Common myeloid progenitor, CD34-positive (primary cell): ENCODE measurements at regions not wholly inside any gene's neighbourhood (a gene's known extent, or its start where the extent isn't known, plus 50 kb on each side); places are given as distances from the start of the nearest gene placed in this dataset.

Source experiments
- CTCF ChIA-PET: fragments of 350-600 bp; sonication (Branson Sonifier 250); formaldehyde crosslinking; loops from one replicate; lab custom pipeline; 2021; ENCODE audit warnings: antibody characterized with exemption; lab: Charles Lee
- POLR2A ChIA-PET: fragments of 350-600 bp; sonication (Branson Sonifier 250); formaldehyde crosslinking; loops from one replicate; lab custom pipeline; 2021; ENCODE audit warnings: antibody characterized with exemption; lab: Charles Lee
- DNase-seq, 3 donors: peaks; one replicate each; pipeline versions ENCODE4 v3.0.0 to v3.0.0-alpha.2; 2013
- H3K27ac ChIP-seq, 2 experiments: 1 replicate in 1 of 2; 2 replicates in 1 of 2; pipeline ENCODE4 v1.7.0; 2013; ENCODE audit warnings: inconsistent platforms in 2 of 2, low read length in 2 of 2, mild to moderate bottlenecking in 2 of 2, low read depth in 1 of 2, moderate library complexity in 1 of 2; ENCODE audit not compliant: severe bottlenecking in 2 of 2, insufficient read depth in 1 of 2, poor library complexity in 1 of 2
- H3K27me3 ChIP-seq, 5 experiments: replicated peaks in 2 of 5; 1 replicate in 3 of 5; 2 replicates in 2 of 5; pipeline versions ENCODE4 v1.6.1 to v1.7.0; 2013; ENCODE audit warnings: low read length in 4 of 5, mild to moderate bottlenecking in 2 of 5, moderate library complexity in 2 of 5, inconsistent platforms in 1 of 5; ENCODE audit not compliant: insufficient read depth in 5 of 5, control insufficient read depth in 4 of 5
- H3K36me3 ChIP-seq, 4 experiments: 1 replicate in 2 of 4; 2 replicates in 2 of 4; pipeline versions ENCODE4 v1.6.1 to v1.7.0; 2013; ENCODE audit warnings: low read length in 3 of 4, control low read depth in 1 of 4, mild to moderate bottlenecking in 1 of 4; ENCODE audit not compliant: control insufficient read depth in 4 of 4, insufficient read depth in 4 of 4
- H3K4me1 ChIP-seq, 4 experiments: 1 replicate in 3 of 4; 2 replicates in 1 of 4; pipeline versions ENCODE4 v1.6.1 to v1.7.1; 2013; ENCODE audit warnings: low read length in 3 of 4, mild to moderate bottlenecking in 3 of 4, control low read depth in 1 of 4, inconsistent platforms in 1 of 4, moderate library complexity in 1 of 4; ENCODE audit not compliant: control insufficient read depth in 4 of 4, insufficient read depth in 4 of 4; ENCODE audit errors: control extremely low read depth in 1 of 4
- H3K4me3 ChIP-seq, 7 experiments: 1 replicate in 4 of 7; 2 replicates in 3 of 7; pipeline versions ENCODE4 v1.5.1 to v1.7.0; 2013; ENCODE audit warnings: mild to moderate bottlenecking in 7 of 7, low read length in 6 of 7, moderate library complexity in 6 of 7, inconsistent platforms in 2 of 7, low read depth in 2 of 7, control low read depth in 1 of 7; ENCODE audit not compliant: insufficient read depth in 4 of 7, control insufficient read depth in 1 of 7; ENCODE audit errors: extremely low read depth in 1 of 7
- H3K9me3 ChIP-seq, 5 experiments: 1 replicate in 4 of 5; 2 replicates in 1 of 5; pipeline versions ENCODE4 v1.6.1 to v1.7.1; 2013; ENCODE audit warnings: low read length in 4 of 5, mild to moderate bottlenecking in 2 of 5, inconsistent platforms in 1 of 5, low read depth in 1 of 5, moderate library complexity in 1 of 5; ENCODE audit not compliant: control insufficient read depth in 4 of 5, insufficient read depth in 2 of 5; ENCODE audit errors: control extremely low read depth in 1 of 5
- WGBS: methylation state at CpG from one replicate; pipeline ENCODE4 v1.1.5; 2013; ENCODE audit not compliant: insufficient coverage; 5-methylcytosine and 5-hydroxymethylcytosine counted together

GRCh38 chr16:65733721-65734120 is 611.9 kb upstream of the CDH11 start:
- no peaks in the 10 kb centered on the region for H3K4me1 ChIP-seq
- H3K27ac ChIP-seq, result no peak overlapping the region
- POLR2A ChIA-PET, result no interaction called here
- no peak overlapping the region for H3K4me3 ChIP-seq
- H3K36me3 ChIP-seq, result no peaks in the 10 kb centered on the region
- H3K9me3 ChIP-seq, result peaks cover 0 to 2% (median 0%) of the 10 kb centered on the region in 5 experiments
- WGBS, result 60% methylated on average over 1 of the region's 3 CpGs
- peaks cover 0 to 21% (median 4%) of the 10 kb centered on the region in 5 experiments for H3K27me3 ChIP-seq
- CTCF ChIA-PET, result no interaction called here
- no peak for DNase-seq

- Histone ChIP-seq H3K27me3 (peaks cover 0 to 28% (median 0%) of the 10 kb centered on the region in 5 experiments), H3K9me3 (peaks cover 0 to 2% (median 0%) of the 10 kb centered on the region in 5 experiments), H3K36me3 (no peaks in the 10 kb centered on the region), H3K27ac (no peak overlapping the region), H3K4me1 (no peaks in the 10 kb centered on the region), H3K4me3 (no peak overlapping the region)
- ChIA-PET POLR2A (no interaction called here), CTCF (no interaction called here)
- DNase-seq, result no peak
These were observed 610.0 kb upstream of the CDH11 start for GRCh38 chr16:65731833-65732232.

- Histone ChIP-seq H3K27me3 (peaks cover 0 to 45% (median 2%) of the 10 kb centered on the region in 5 experiments), H3K36me3 (no peaks in the 10 kb centered on the region), H3K4me1 (no peaks in the 10 kb centered on the region), H3K27ac (no peak overlapping the region), H3K9me3 (peaks cover 0 to 2% (median 0%) of the 10 kb centered on the region in 5 experiments), H3K4me3 (no peak overlapping the region)
- no peak for DNase-seq
- ChIA-PET CTCF (interaction anchor here (0.6 kb wide), 1 partner anchor 18 kb away, joined by 3 read pairs; no protein-coding TSS in a partner anchor), POLR2A (no interaction called here)
- 100% methylated on average over 1 of the region's 2 CpGs for WGBS
These were observed 606.8 kb upstream of the CDH11 start for GRCh38 chr16:65728652-65729051.

- H3K9me3 ChIP-seq, result peaks cover 0 to 2% (median 0%) of the 10 kb centered on the region in 5 experiments
- DNase-seq, result no peak
- peaks cover 0 to 45% (median 2%) of the 10 kb centered on the region in 5 experiments for H3K27me3 ChIP-seq
- H3K4me3 ChIP-seq, result no peak overlapping the region
- no peaks in the 10 kb centered on the region for H3K36me3 ChIP-seq
- ChIA-PET CTCF (interaction anchor here (0.6 kb wide), 1 partner anchor 18 kb away, joined by 3 read pairs; no protein-coding TSS in a partner anchor), POLR2A (no interaction called here)
- no peaks in the 10 kb centered on the region for H3K4me1 ChIP-seq
- no peak overlapping the region for H3K27ac ChIP-seq
- 46% methylated on average over 3 of the region's 3 CpGs for WGBS
These were observed 606.3 kb upstream of the CDH11 start for GRCh38 chr16:65728167-65728566.

- peaks cover 0 to 45% (median 2%) of the 10 kb centered on the region in 5 experiments for H3K27me3 ChIP-seq
- H3K4me1 ChIP-seq, result no peaks in the 10 kb centered on the region
- peaks cover 0 to 2% (median 0%) of the 10 kb centered on the region in 5 experiments for H3K9me3 ChIP-seq
- no peaks in the 10 kb centered on the region for H3K36me3 ChIP-seq
- no peak for DNase-seq
- WGBS, result 89% methylated on average over 4 of the region's 8 CpGs
- ChIA-PET CTCF (interaction anchor here (0.6 kb wide), 1 partner anchor 17 kb away, joined by 3 read pairs; no protein-coding TSS in a partner anchor), POLR2A (interaction anchor here (0.7 kb wide), 1 partner anchor 180 kb away, joined by 5 read pairs; no protein-coding TSS in a partner anchor)
- no peak overlapping the region for H3K4me3 ChIP-seq
- H3K27ac ChIP-seq, result no peak overlapping the region
These were observed 605.8 kb upstream of the CDH11 start for GRCh38 chr16:65727534-65728137.

GRCh38 chr16:65725156-65725845 is 603.4 kb upstream of the CDH11 start:
- Histone ChIP-seq H3K27me3 (peaks cover 0 to 38% (median 2%) of the 10 kb centered on the region in 5 experiments), H3K9me3 (peaks cover 0 to 2% (median 0%) of the 10 kb centered on the region in 5 experiments), H3K4me3 (no peak overlapping the region), H3K36me3 (no peaks in the 10 kb centered on the region), H3K27ac (no peak overlapping the region), H3K4me1 (no peaks in the 10 kb centered on the region)
- WGBS, result 92% methylated on average over 3 of the region's 5 CpGs
- POLR2A ChIA-PET, result no interaction called here
- CTCF ChIA-PET, result no interaction called here
- DNase-seq, result no peak

GRCh38 chr16:65722429-65722828 is 600.6 kb upstream of the CDH11 start:
- Histone ChIP-seq H3K27ac (no peak overlapping the region), H3K4me1 (peaks cover 0 to 3% (median 0%) of the 10 kb centered on the region in 4 experiments), H3K9me3 (no peaks in the 10 kb centered on the region), H3K27me3 (peaks cover 0 to 19% (median 2%) of the 10 kb centered on the region in 5 experiments), H3K36me3 (no peaks in the 10 kb centered on the region), H3K4me3 (no peak overlapping the region)
- CTCF ChIA-PET, result no interaction called here
- POLR2A ChIA-PET, result no interaction called here
- 100% methylated on average over 6 of the region's 7 CpGs for WGBS
- no peak for DNase-seq
